Endothelial cell of umbilical vein (primary cell): ENCODE measurements at regions not wholly inside any gene's neighbourhood (a gene's known extent, or its start where the extent isn't known, plus 50 kb on each side); places are given as distances from the start of the nearest gene placed in this dataset.

Source experiments
- CTCF ChIP-seq, 2 donors: IDR thresholded peaks; 1 replicate in 1 of 2; 2 replicates in 1 of 2; pipeline ENCODE4 v1.5.1; 2011; ENCODE audit warnings: low read length in 2 of 2, mild to moderate bottlenecking in 2 of 2, moderate library complexity in 2 of 2, control low read depth in 1 of 2, inconsistent platforms in 1 of 2, low read depth in 1 of 2; ENCODE audit not compliant: insufficient read depth in 1 of 2; ENCODE audit errors: extremely low read depth in 1 of 2
- EZH2 ChIP-seq: IDR thresholded peaks from 2 replicates; pipeline ENCODE4 v1.6.1; 2012; ENCODE audit warnings: borderline replicate concordance, low read depth, mild to moderate bottlenecking, moderate library complexity, low read length, inconsistent platforms; ENCODE audit not compliant: severe bottlenecking
- FOS ChIP-seq: IDR thresholded peaks from 2 replicates; pipeline ENCODE4 v1.6.1; 2011; ENCODE audit warnings: mild to moderate bottlenecking, low read length, moderate library complexity, borderline replicate concordance; ENCODE audit not compliant: insufficient read depth
- GATA2 ChIP-seq: IDR thresholded peaks from 2 replicates; pipeline ENCODE4 v1.7.0; 2011; ENCODE audit warnings: low read depth, mild to moderate bottlenecking, moderate library complexity, mixed read lengths, low read length; ENCODE audit not compliant: insufficient read length, insufficient read depth
- JUN ChIP-seq: IDR thresholded peaks from 2 replicates; pipeline ENCODE4 v1.6.1; 2011; ENCODE audit warnings: borderline replicate concordance, low read depth; ENCODE audit not compliant: insufficient read length, insufficient read depth
- MAX ChIP-seq: IDR thresholded peaks from 2 replicates; pipeline ENCODE4 v1.6.1; 2011; ENCODE audit not compliant: insufficient read depth, insufficient read length
- MYC ChIP-seq: IDR thresholded peaks from one replicate; pipeline ENCODE4 v1.6.1; 2011; ENCODE audit warnings: mild to moderate bottlenecking, low read depth, low read length
- POLR2A ChIP-seq: IDR thresholded peaks from 2 replicates; pipeline ENCODE4 v1.6.1; 2012; ENCODE audit warnings: low read depth, mild to moderate bottlenecking, control low read depth, low read length
- POLR2AphosphoS5 ChIP-seq: IDR thresholded peaks from 2 replicates; pipeline ENCODE4 v1.6.1; 2012; ENCODE audit warnings: low read depth, mild to moderate bottlenecking, control low read depth, low read length, moderate library complexity; ENCODE audit not compliant: insufficient read depth

GRCh38 chr6:98041921-98042320 lies 758.9 kb upstream of the MMS22L start:
- no peak for TF ChIP-seq CTCF (IDR thresholded peaks at IDR 0.05; ENCODE audit: extremely low read depth in 1 of 2, insufficient read depth in 1 of 2, low read depth in 1 of 2, low read length in 2 of 2)
- TF ChIP-seq FOS = no peak
- TF ChIP-seq POLR2A = no peak
- TF ChIP-seq POLR2AphosphoS5 = no peak
- no peak for TF ChIP-seq JUN
- no peak for TF ChIP-seq EZH2
- no peak for TF ChIP-seq MAX
- TF ChIP-seq GATA2 = no peak
- no peak for TF ChIP-seq MYC
